K562 (cell line): ENCODE measurements at regions not wholly inside any gene's neighbourhood (a gene's known extent, or its start where the extent isn't known, plus 50 kb on each side); places are given as distances from the start of the nearest gene placed in this dataset.
A peak's percentile ranks its signal among the peaks of the same experiment; 100 is the strongest.

Experiments
- ATAC-seq: fragments of 200-7000 bp; cut with Tn5 transposase; 3 replicates; pipeline ENCODE4 v1.9.1; 2020; ENCODE audit warnings: moderate library complexity
- BruUV-seq: library from RNA; stranded (reverse); fragments of 400-500 nt; replicated peaks from 2 replicates; lab custom pipeline; 2021; lab: Mats Ljungman, UMichigan
- CTCF ChIA-PET: fragments of 300-600 bp; formaldehyde crosslinking; extraction: SDS; loops from one replicate; lab custom pipeline; 2021; ENCODE audit warnings: low intra/inter-chr PET ratio; lab: Yijun Ruan, JAX
- POLR2A ChIA-PET: fragments of 300-600, 350-650 bp; sonication (Branson Sonifier 250); formaldehyde crosslinking; extraction: SDS; loops from one replicate; lab custom pipeline; 2021; ENCODE audit warnings: antibody characterized with exemption, inconsistent platforms; lab: Yijun Ruan, JAX
- DNase-seq, 4 experiments: peaks; one replicate each; pipeline versions ENCODE4 v3.0.0 to v3.0.0-alpha.2; 2011 to 2018; ENCODE audit warnings: low spot score in 3 of 4, mixed read lengths in 3 of 4; ENCODE audit errors: extremely low read depth in 1 of 4
- FAIRE-seq: peaks from 2 replicates; lab custom pipeline; 2011; peaks lifted over from hg19 to GRCh38; lab: Jason Lieb, UNC
- H2AFZ ChIP-seq: 2 replicates; pipeline ENCODE4 v1.6.0; 2011; ENCODE audit warnings: low read depth, low read length, control low read depth, inconsistent platforms
- H3K27ac ChIP-seq: fragments of 200-600 bp; 3 replicates; pipeline ENCODE4 v1.8.0; 2011; ENCODE audit warnings: low read depth, mild to moderate bottlenecking, control low read depth, inconsistent platforms, low read length, moderate library complexity, mixed read lengths; ENCODE audit errors: extremely low read depth
- H3K27me3 ChIP-seq, 2 experiments: fragments of 300-600 bp in 1 of 2; 2 replicates in 1 of 2; 3 replicates in 1 of 2; pipeline versions ENCODE4 v1.6.0 to v1.8.0; 2011; ENCODE audit warnings: inconsistent platforms in 2 of 2, low read length in 2 of 2, mild to moderate bottlenecking in 1 of 2, mixed read lengths in 1 of 2, moderate library complexity in 1 of 2; ENCODE audit not compliant: control insufficient read depth in 2 of 2, insufficient read depth in 2 of 2
- H3K36me3 ChIP-seq: fragments of 300-600 bp; 3 replicates; pipeline ENCODE4 v1.8.0; 2011; ENCODE audit warnings: mild to moderate bottlenecking, low read length, inconsistent platforms; ENCODE audit not compliant: control insufficient read depth, insufficient read depth
- H3K4me1 ChIP-seq, 2 experiments: fragments of 200-600 bp in 1 of 2; replicated peaks in 1 of 2; 2 replicates in 1 of 2; 3 replicates in 1 of 2; pipeline versions ENCODE4 v1.5.1 to v1.8.0; 2011; ENCODE audit warnings: inconsistent platforms in 2 of 2, low read length in 2 of 2, mild to moderate bottlenecking in 1 of 2, mixed read lengths in 1 of 2, moderate library complexity in 1 of 2; ENCODE audit not compliant: control insufficient read depth in 2 of 2, insufficient read depth in 2 of 2
- H3K4me2 ChIP-seq: 2 replicates; pipeline ENCODE4 v1.6.1; 2011; ENCODE audit warnings: low read length, control low read depth, inconsistent platforms, mixed read lengths; ENCODE audit not compliant: insufficient read depth
- H3K4me3 ChIP-seq: fragments of 200-600 bp; sonication (generic), shearing (Covaris generic); 2 replicates; pipeline ENCODE4 v1.5.1; 2016; ENCODE audit warnings: control low read depth, inconsistent platforms
- H3K79me2 ChIP-seq: fragments of 200-600 bp; 3 replicates; pipeline ENCODE4 v1.8.0; 2011; ENCODE audit warnings: low read length, inconsistent platforms; ENCODE audit not compliant: control insufficient read depth, insufficient read depth
- H3K9ac ChIP-seq, 2 experiments: 2 replicates each; pipeline versions ENCODE4 v1.6.0 to v1.6.1; 2011; ENCODE audit warnings: low read depth in 2 of 2, low read length in 2 of 2, control low read depth in 1 of 2, inconsistent platforms in 1 of 2, mild to moderate bottlenecking in 1 of 2, mixed read lengths in 1 of 2; ENCODE audit not compliant: insufficient read depth in 1 of 2
- H3K9me1 ChIP-seq: one replicate; pipeline ENCODE4 v1.6.0; 2011; ENCODE audit warnings: inconsistent platforms, mild to moderate bottlenecking, low read length, moderate library complexity; ENCODE audit not compliant: control insufficient read depth, insufficient read depth
- H3K9me3 ChIP-seq: replicated peaks from 2 replicates; pipeline ENCODE4 v1.5.1; 2011; ENCODE audit warnings: low read depth, low read length, inconsistent platforms; ENCODE audit not compliant: control insufficient read depth, insufficient read depth
- H4K20me1 ChIP-seq: replicated peaks from 2 replicates; pipeline ENCODE4 v1.6.1; 2011; ENCODE audit warnings: low read length, inconsistent platforms, mixed read lengths; ENCODE audit not compliant: control insufficient read depth, insufficient read depth
- ARID2 ChIP-seq: fragments of 450-650 bp; IDR thresholded peaks from 2 replicates; pipeline ENCODE4 v1.6.1; 2017; ENCODE audit warnings: antibody characterized with exemption, mild to moderate bottlenecking
- CCNT2 ChIP-seq: IDR thresholded peaks from 2 replicates; pipeline ENCODE4 v1.6.1; 2011; ENCODE audit warnings: borderline replicate concordance, low read depth, mild to moderate bottlenecking, moderate library complexity, mixed read lengths, low read length; ENCODE audit not compliant: insufficient read length; ENCODE audit errors: extremely low read depth
- CEBPG ChIP-seq, 3 experiments: fragments of 200-800 bp in 1 of 3; sonication (Bioruptor generic) in 1 of 3; sonication (generic) in 1 of 3; formaldehyde crosslinking in 1 of 3; IDR thresholded peaks in 2 of 3; conservative IDR thresholded peaks in 1 of 3; 2 replicates each; pipeline versions ENCODE4 v1.6.1 to v1.8.0; 2016 to 2022; ENCODE audit warnings: missing compliant biosample characterization in 2 of 3, missing genetic modification characterization in 2 of 3, mild to moderate bottlenecking in 1 of 3, missing genetic modification reagents in 1 of 3
- ETV1 ChIP-seq: fragments of 450-650 bp; conservative IDR thresholded peaks from 2 replicates; pipeline ENCODE4 v1.6.1; 2016; ENCODE audit warnings: missing genetic modification characterization, control low read depth, low read depth, missing compliant biosample characterization
- HES1 ChIP-seq: fragments of 450-650 bp; IDR thresholded peaks from 2 replicates; pipeline ENCODE4 v1.6.1; 2016; ENCODE audit warnings: low read depth, mild to moderate bottlenecking, moderate library complexity
- LEF1 ChIP-seq: fragments of 450-650 bp; IDR thresholded peaks from 2 replicates; pipeline ENCODE4 v1.6.1; 2016; ENCODE audit warnings: mild to moderate bottlenecking
- MTA2 ChIP-seq: fragments of 450-650 bp; IDR thresholded peaks from 2 replicates; pipeline ENCODE4 v1.6.1; 2016; ENCODE audit warnings: low read depth
- NCOA2 ChIP-seq, 2 experiments: fragments of 450-650 bp; IDR thresholded peaks; 2 replicates each; pipeline ENCODE4 v1.6.1; 2018; ENCODE audit warnings: mild to moderate bottlenecking in 2 of 2, moderate library complexity in 1 of 2; ENCODE audit not compliant: partially characterized antibody in 2 of 2
- NR2C2 ChIP-seq, 2 experiments: fragments of 200-800 bp in 1 of 2; sonication (Bioruptor generic) in 1 of 2; sonication (generic) in 1 of 2; formaldehyde crosslinking in 1 of 2; IDR thresholded peaks; 2 replicates each; pipeline versions ENCODE4 v1.6.1 to v1.8.0; 2016 to 2022; ENCODE audit warnings: mild to moderate bottlenecking in 1 of 2, missing compliant biosample characterization in 1 of 2, missing genetic modification characterization in 1 of 2, missing genetic modification reagents in 1 of 2
- POLR2AphosphoS2 ChIP-seq: IDR thresholded peaks from 2 replicates; pipeline ENCODE4 v1.6.1; 2012; ENCODE audit warnings: low read length, improper control_type of control experiment
- RBFOX2 ChIP-seq: fragments of 200-400 bp; formaldehyde crosslinking; IDR thresholded peaks from 2 replicates; pipeline ENCODE4 v1.6.1; 2017; ENCODE audit warnings: low read depth, mild to moderate bottlenecking, low read length, moderate library complexity
- RFX5 ChIP-seq: IDR thresholded peaks from 2 replicates; pipeline ENCODE4 v1.6.1; 2011; ENCODE audit warnings: low read depth, mild to moderate bottlenecking, improper control_type of control experiment, low read length
- SMARCC2 ChIP-seq: fragments of 450-650 bp; IDR thresholded peaks from 2 replicates; pipeline ENCODE4 v1.6.1; 2017; ENCODE audit warnings: antibody characterized with exemption, moderate library complexity, mild to moderate bottlenecking, low read depth
- SRSF1 ChIP-seq: fragments of 200-400 bp; formaldehyde crosslinking; IDR thresholded peaks from 2 replicates; pipeline ENCODE4 v1.6.1; 2017; ENCODE audit warnings: mild to moderate bottlenecking, low read depth, low read length, moderate library complexity
- TBP ChIP-seq: optimal IDR thresholded peaks from 2 replicates; pipeline ENCODE3; 2011; ENCODE audit warnings: low read depth, low read length, improper control_type of control experiment
- TRIM24 ChIP-seq, 2 experiments: fragments of 450-650 bp; IDR thresholded peaks; 2 replicates each; pipeline ENCODE4 v1.6.1; 2016
- U2AF1 ChIP-seq: fragments of 200-400 bp; formaldehyde crosslinking; optimal IDR thresholded peaks from 2 replicates; pipeline ENCODE3; 2017; ENCODE audit warnings: mild to moderate bottlenecking, low read depth, low read length, moderate library complexity
- XRCC5 ChIP-seq: fragments of 200-400 bp; formaldehyde crosslinking; IDR thresholded peaks from 2 replicates; pipeline ENCODE4 v1.6.1; 2017; ENCODE audit warnings: low read depth, mild to moderate bottlenecking, low read length
- ZFP36 ChIP-seq: fragments of 150-350 bp; IDR thresholded peaks from 2 replicates; pipeline ENCODE4 v1.6.1; 2018; ENCODE audit warnings: low read length, low read depth; ENCODE audit not compliant: partially characterized antibody
- ZNF282 ChIP-seq: sonication (generic); formaldehyde crosslinking; IDR thresholded peaks from 2 replicates; pipeline ENCODE4 v1.8.1; 2023; ENCODE audit warnings: missing genetic modification reagents
- ZNF766 ChIP-seq: fragments of 200-800 bp; sonication (Bioruptor generic); conservative IDR thresholded peaks from 2 replicates; pipeline ENCODE4 v1.6.1; 2016; ENCODE audit warnings: missing genetic modification characterization, missing compliant biosample characterization
- WGBS: fragments of 100-300 bp; shearing (Covaris generic); methylation state at CpG from one replicate; pipeline ENCODE4 v1.1.6; 2016; ENCODE audit warnings: low coverage, mixed read lengths; ENCODE audit not compliant: insufficient coverage; ENCODE audit errors: missing lambda C conversion rate; 5-methylcytosine and 5-hydroxymethylcytosine counted together
- in situ Hi-C: fragments of 300-500 bp; cut with MboI; formaldehyde crosslinking; loops from 4 replicates; pipeline ENCODE4 v1.15.0; 2018; ENCODE audit warnings: inconsistent platforms, mixed read lengths
- intact Hi-C: fragments of 100-400 bp; cut with micrococcal nuclease; formaldehyde crosslinking; loops from 2 replicates; pipeline ENCODE4 v1.14.2; 2022

GRCh38 chr3:72086743-72087087, 301.8 kb upstream of the PROK2 start (continued):
- TF ChIP-seq POLR2AphosphoS2 (no peak), ZNF282 (CRISPR knock-in tag) (no peak), RBFOX2 (peak; percentile 65), U2AF1 (no peak), ETV1 (tag) (no peak), ZNF766 (CRISPR knock-in tag) (peak; percentile 16; the same call in 1 of the 2 replicates), ZFP36 (peak; percentile 0)

DNA sequence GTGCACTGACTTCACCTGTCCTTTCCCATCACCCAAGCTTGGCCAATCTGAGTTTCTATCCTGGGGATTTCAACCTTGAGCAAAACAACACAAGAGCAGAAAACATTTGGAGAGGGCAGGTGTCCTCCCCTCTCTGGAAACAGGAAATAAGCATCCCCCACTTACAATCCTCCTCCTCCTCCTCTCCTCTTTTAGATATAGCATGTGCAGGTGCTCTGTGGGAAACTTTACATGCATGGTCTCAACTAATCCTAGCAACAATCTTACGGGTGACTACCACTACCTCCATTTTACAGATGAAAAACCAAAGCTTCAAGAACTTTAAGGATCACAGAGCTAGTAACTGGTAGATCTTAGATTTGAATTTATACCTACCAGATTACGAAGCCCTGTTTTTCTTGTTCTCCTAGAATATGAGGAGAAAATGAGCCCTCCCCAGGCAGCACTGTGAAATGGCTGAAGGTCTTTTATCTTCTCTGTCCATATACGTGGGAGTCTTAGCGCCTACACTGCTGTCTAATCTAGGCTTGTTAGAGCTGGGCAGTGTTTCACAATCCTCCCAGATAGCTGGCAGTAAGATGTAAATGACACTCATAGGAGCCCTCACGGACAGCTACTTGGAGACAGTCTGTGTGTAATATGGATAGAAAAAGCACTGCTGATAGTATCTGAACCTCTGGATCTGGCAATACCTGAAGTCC, 301.2 kb upstream of the PROK2 start:
- H3K9me3 ChIP-seq, result no peaks in the 10 kb centered on the region
- POLR2A ChIA-PET, result interaction anchor here (0.6 to 1.5 kb wide), 7 partner anchors 9 to 180 kb away, joined by 3 to 6 read pairs (median 3); no protein-coding TSS in a partner anchor
- H3K4me1 ChIP-seq, result peaks cover 36 to 44% of the 10 kb centered on the region in 2 experiments
- H3K9ac ChIP-seq, result peak overlapping the region in 1 of 2 experiments; percentile 60; a peak in 1 of 4 replicates
- 0 out of 2 replicates have a peak overlapping the region, but pooled peaks have one; percentile 7 for H3K4me3 ChIP-seq
- ATAC-seq (peak; percentile 91), DNase-seq (peak; percentile 64 to 92 (median 78)), FAIRE-seq (peak; percentile 95)
- H4K20me1 ChIP-seq, result no peaks in the 10 kb centered on the region
- CTCF ChIA-PET, result no interaction called here
- H2AFZ ChIP-seq, result peak overlapping the region; percentile 63
- no peaks in the 10 kb centered on the region for H3K36me3 ChIP-seq
- intact Hi-C loops, result loop anchor here (2.0 to 10.0 kb wide), 5 partner anchors 59 to 181 kb away; no protein-coding TSS in a partner anchor
- BruUV-seq, result no TSS peak
- no peaks in the 10 kb centered on the region for H3K79me2 ChIP-seq
- H3K4me2 ChIP-seq, result peak overlapping the region; percentile 68
- in situ Hi-C loops, result loop anchor here (5.0 kb wide), 1 partner anchor 176 kb away; no protein-coding TSS in a partner anchor
- no peaks in the 10 kb centered on the region for H3K9me1 ChIP-seq
- H3K27ac ChIP-seq, result peak overlapping the region; percentile 69; the same call in 2 of the 3 replicates
- WGBS, result 0% methylated on average over 5 of the region's 5 CpGs
- no peaks in the 10 kb centered on the region for H3K27me3 ChIP-seq
- TF ChIP-seq XRCC5, result 0 out of 2 replicates have a peak, but pooled peaks have one; percentile 27
- peak; percentile 94 for TF ChIP-seq TRIM24 (IDR thresholded peaks at IDR 0.05)
- peak; percentile 96 for TF ChIP-seq MTA2
- TF ChIP-seq HES1, result peak; percentile 51; the same call in 1 of the 2 replicates
- no peak for TF ChIP-seq SRSF1
- TF ChIP-seq ARID2, result no peak
- peak; percentile 91 for TF ChIP-seq LEF1
- TF ChIP-seq NR2C2 (CRISPR knock-in tag; IDR thresholded peaks at IDR 0.05), result no peak
- TF ChIP-seq NR2C2 (tag; IDR thresholded peaks at IDR 0.05), result 0 out of 2 replicates have a peak, but pooled peaks have one; percentile 19
- peak; percentile 94 for TF ChIP-seq SMARCC2
- no peak for TF ChIP-seq RFX5
- TF ChIP-seq NCOA2 (IDR thresholded peaks at IDR 0.05; ENCODE audit: partially characterized antibody in 2 of 2), result peak in 1 of 2 experiments; percentile 53
- TF ChIP-seq CCNT2, result peak; percentile 97
- TF ChIP-seq CEBPG (CRISPR knock-in tag; IDR thresholded peaks at IDR 0.05), result peak; percentile 96
- TF ChIP-seq CEBPG (tag; conservative IDR thresholded peaks at IDR 0.05 in 1 of 2, IDR thresholded peaks at IDR 0.05 in 1 of 2), result peak; percentile 95 to 96
- TF ChIP-seq TBP, result no peak
